ENCODE measurements at regions not wholly inside any gene's neighbourhood (a gene's known extent, or its start where the extent isn't known, plus 50 kb on each side); places are given as distances from the start of the nearest gene placed in this dataset.

DNA sequence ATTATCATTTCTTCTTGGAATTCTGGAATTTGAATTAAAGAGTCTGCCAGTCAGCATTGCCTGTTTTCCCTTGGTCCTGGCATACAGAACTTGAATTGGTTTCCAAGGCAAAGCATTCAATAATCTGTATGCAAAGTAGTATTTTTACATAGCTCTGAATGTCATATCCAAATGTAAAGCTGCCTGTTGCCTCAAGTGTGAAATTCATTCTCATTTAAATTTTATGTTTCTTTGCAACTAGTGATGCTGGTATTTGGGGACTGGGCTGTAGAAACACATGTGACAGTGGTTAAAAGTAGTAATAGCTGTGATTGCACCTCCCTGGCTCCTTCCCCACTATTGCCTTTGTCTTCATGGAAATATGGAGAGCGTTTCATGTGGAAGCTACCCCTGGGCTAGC, 743.9 kb upstream of the GOLIM4 start:
- TF ChIP-seq, protein P1, sequence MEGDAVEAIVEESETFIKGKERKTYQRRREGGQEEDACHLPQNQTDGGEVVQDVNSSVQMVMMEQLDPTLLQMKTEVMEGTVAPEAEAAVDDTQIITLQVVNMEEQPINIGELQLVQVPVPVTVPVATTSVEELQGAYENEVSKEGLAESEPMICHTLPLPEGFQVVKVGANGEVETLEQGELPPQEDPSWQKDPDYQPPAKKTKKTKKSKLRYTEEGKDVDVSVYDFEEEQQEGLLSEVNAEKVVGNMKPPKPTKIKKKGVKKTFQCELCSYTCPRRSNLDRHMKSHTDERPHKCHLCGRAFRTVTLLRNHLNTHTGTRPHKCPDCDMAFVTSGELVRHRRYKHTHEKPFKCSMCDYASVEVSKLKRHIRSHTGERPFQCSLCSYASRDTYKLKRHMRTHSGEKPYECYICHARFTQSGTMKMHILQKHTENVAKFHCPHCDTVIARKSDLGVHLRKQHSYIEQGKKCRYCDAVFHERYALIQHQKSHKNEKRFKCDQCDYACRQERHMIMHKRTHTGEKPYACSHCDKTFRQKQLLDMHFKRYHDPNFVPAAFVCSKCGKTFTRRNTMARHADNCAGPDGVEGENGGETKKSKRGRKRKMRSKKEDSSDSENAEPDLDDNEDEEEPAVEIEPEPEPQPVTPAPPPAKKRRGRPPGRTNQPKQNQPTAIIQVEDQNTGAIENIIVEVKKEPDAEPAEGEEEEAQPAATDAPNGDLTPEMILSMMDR (conservative IDR thresholded peaks at IDR 0.05), result no peak
- no peak for TF ChIP-seq ZFX (IDR thresholded peaks at IDR 0.05)
- no peak overlapping the region for H3K27ac ChIP-seq

DNA sequence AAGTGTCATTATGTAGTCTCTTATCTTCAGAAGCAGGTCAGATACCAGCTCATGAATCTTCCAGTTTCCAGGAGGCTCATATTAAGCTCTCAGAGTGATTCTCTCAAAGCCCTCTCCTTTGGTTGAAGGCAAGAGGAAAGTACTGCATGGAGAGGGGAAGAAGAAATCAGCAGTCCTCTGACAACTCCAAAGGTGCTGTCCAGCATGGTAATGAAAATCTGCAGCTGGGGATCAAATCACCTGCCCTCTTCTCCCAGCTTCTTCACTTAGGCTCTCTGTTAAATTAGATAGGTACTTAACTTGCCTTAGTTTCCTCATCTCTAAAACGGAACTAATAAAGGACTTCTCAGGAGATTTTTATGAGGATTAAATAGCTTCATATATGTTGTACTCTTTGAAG, 738.8 kb upstream of the GOLIM4 start:
- no peak overlapping the region for H3K27ac ChIP-seq
- TF ChIP-seq ZFX (IDR thresholded peaks at IDR 0.05), result no peak
- TF ChIP-seq, protein P1 (conservative IDR thresholded peaks at IDR 0.05), result no peak

DNA sequence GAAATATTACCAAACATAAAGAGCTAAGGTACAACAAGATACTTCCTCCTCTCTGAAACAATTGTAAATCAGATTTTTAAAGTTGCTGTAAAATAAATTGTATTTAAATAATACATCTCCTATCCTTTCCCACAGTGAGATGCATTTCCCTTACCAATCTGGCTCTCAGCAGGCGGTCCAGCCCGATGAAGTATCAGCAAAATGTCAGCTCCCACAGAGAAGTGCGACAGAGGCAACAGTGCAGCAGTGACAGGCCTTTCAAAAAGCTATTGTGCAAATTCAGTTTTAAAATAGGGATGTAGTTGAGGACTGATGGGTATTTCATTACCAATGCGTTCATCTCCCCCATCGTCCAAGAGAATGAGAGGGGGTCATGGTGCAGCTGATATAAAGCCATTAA, 733.2 kb upstream of the GOLIM4 start:
- no peak for TF ChIP-seq ZFX (IDR thresholded peaks at IDR 0.05)
- TF ChIP-seq, protein P1 (conservative IDR thresholded peaks at IDR 0.05), result no peak
- H3K27ac ChIP-seq, result no peak overlapping the region

DNA sequence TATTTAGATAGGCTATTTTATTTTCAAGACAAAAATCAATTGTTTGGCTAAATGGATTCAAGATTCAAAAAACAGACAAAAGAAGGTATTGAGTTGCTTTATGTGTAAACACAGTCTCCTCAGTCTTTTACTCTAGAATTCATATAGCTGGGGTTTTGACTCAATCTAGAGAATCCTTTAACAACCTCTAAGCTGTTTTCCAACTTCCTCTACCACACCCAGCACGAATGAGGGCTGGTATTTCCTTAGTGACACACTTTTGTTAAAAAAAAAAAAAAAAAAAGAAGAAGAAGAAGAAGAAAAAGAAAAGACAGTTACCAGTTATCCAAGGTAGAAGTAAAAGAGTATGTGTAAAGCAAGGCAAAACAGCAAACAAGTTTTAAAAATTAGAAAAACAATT, 732.8 kb upstream of the GOLIM4 start:
- no peak overlapping the region for H3K27ac ChIP-seq
- TF ChIP-seq, protein P1 (conservative IDR thresholded peaks at IDR 0.05), result no peak
- no peak for TF ChIP-seq ZFX (IDR thresholded peaks at IDR 0.05)

DNA sequence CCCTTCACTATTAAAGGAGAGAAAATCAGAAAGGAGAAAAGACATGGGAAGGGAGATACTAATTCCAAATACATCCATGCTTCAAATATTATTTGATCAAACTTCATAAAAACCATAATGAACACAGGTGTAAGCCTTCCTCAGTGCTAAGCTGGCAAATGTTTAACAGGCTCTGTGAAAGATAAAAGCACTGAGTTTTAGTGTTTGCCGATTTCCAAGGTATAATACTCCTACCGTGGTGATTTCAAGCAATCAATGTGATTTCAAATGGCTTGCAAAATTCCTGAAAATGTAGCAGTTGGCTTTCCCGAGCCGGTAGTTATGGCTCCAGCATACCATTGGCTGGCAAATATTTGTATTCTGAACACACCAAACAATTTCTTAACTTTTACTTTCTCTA, 732.3 kb upstream of the GOLIM4 start:
- H3K27ac ChIP-seq, result no peak overlapping the region
- TF ChIP-seq ZFX (IDR thresholded peaks at IDR 0.05), result no peak
- TF ChIP-seq, protein P1 (conservative IDR thresholded peaks at IDR 0.05), result no peak

DNA sequence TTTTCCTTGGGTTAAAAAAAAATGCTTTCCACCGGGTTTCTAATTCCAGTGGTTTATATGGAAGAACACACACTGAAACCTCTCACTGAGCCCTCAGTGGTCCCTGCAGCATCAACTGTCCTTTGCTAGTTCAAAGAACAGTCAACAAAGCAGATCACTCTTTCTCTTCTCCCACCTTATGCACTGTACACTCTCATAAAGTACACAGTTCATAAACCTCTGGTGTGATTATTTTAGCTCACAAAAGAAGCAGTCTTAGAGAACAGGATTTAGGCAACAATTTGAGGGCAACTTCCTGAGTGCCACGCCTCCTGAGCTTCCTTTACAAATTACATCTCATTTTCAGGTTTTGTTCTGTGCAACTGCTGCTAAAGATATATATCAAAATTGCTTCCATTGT, 728.4 kb upstream of the GOLIM4 start:
- H3K27ac ChIP-seq, result no peak overlapping the region
- TF ChIP-seq, protein P1 (conservative IDR thresholded peaks at IDR 0.05), result no peak
- no peak for TF ChIP-seq ZFX (IDR thresholded peaks at IDR 0.05)

DNA sequence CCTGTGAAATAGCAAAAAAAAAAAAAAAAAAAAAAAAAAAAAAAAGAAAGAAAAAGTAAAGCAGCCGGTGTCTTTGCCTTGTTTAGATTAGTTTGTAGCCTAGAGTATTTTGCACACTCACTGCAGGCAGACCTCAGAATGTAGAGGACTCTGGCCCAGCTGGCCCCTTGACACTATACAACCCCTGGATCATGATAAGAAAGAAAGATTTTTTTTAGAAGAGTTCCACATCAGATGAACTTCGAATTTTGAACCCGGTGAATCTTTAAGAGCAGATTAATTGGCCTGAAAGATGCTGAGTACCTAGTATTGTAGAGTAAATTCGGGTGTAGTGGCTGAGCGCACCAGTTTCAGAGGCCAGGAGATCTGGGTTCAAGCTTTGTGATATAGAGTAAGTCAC, 727.7 kb upstream of the GOLIM4 start:
- no peak overlapping the region for H3K27ac ChIP-seq
- TF ChIP-seq, protein P1 (conservative IDR thresholded peaks at IDR 0.05), result no peak
- no peak for TF ChIP-seq ZFX (IDR thresholded peaks at IDR 0.05)
